SK-N-SH (cell line): ENCODE measurements at regions not wholly inside any gene's neighbourhood (a gene's known extent, or its start where the extent isn't known, plus 50 kb on each side); places are given as distances from the start of the nearest gene placed in this dataset.

Source experiments
- CTCF ChIA-PET: fragments of 300-600, 350-600 bp; formaldehyde crosslinking; extraction: SDS; loops from one replicate; lab custom pipeline; 2021; lab: Yijun Ruan, JAX
- POLR2A ChIA-PET: fragments of 350-600 bp; sonication (Branson Sonifier 250); formaldehyde crosslinking; extraction: SDS; loops from one replicate; lab custom pipeline; 2020; ENCODE audit warnings: antibody characterized with exemption, inconsistent platforms; lab: Yijun Ruan, JAX
- DNase-seq: peaks from one replicate; pipeline ENCODE4 v3.0.0; 2012
- H2AFZ ChIP-seq: fragments of 200-600 bp; sonication (generic); 2 replicates; pipeline ENCODE4 v1.8.1; 2016; ENCODE audit warnings: antibody characterized with exemption, mild to moderate bottlenecking, low read depth
- H3F3A ChIP-seq: fragments of 200-600 bp; sonication (generic); replicated peaks from 2 replicates; pipeline ENCODE3; 2016; ENCODE audit warnings: antibody characterized with exemption, mild to moderate bottlenecking; ENCODE audit not compliant: insufficient read depth
- H3K27ac ChIP-seq, 2 experiments: fragments of 200-500 bp in 1 of 2; fragments of 200-600 bp in 1 of 2; sonication (Bioruptor generic) in 1 of 2; sonication (generic), shearing (Covaris generic) in 1 of 2; 2 replicates each; pipeline versions ENCODE4 v1.5.1 to v1.6.1; 2014 to 2016; ENCODE audit warnings: low read depth in 2 of 2, inconsistent platforms in 1 of 2, low read length in 1 of 2, mild to moderate bottlenecking in 1 of 2, mixed read lengths in 1 of 2
- H3K27me3 ChIP-seq: fragments of 200-600 bp; sonication (generic), shearing (Covaris generic); 2 replicates; pipeline ENCODE4 v1.6.1; 2016; ENCODE audit warnings: mixed run types; ENCODE audit not compliant: insufficient read depth
- H3K36me3 ChIP-seq, 2 experiments: fragments of 200-500 bp in 1 of 2; fragments of 200-600 bp in 1 of 2; sonication (Bioruptor generic) in 1 of 2; sonication (generic) in 1 of 2; replicated peaks in 1 of 2; 2 replicates each; pipeline versions ENCODE3 to v1.5.1; 2014 to 2016; ENCODE audit warnings: low read length in 1 of 2, mild to moderate bottlenecking in 1 of 2; ENCODE audit not compliant: insufficient read depth in 2 of 2, control insufficient read depth in 1 of 2
- H3K4me1 ChIP-seq, 2 experiments: fragments of 200-500 bp in 1 of 2; fragments of 200-600 bp in 1 of 2; sonication (Bioruptor generic) in 1 of 2; sonication (generic), shearing (Covaris generic) in 1 of 2; 2 replicates each; pipeline versions ENCODE4 v1.5.1 to v1.6.1; 2014 to 2016; ENCODE audit warnings: low read depth in 1 of 2, low read length in 1 of 2, mixed run types in 1 of 2; ENCODE audit not compliant: insufficient read depth in 2 of 2, control insufficient read depth in 1 of 2
- H3K4me2 ChIP-seq: fragments of 200-600 bp; sonication (generic), shearing (Covaris generic); 2 replicates; pipeline ENCODE4 v1.6.1; 2017; ENCODE audit warnings: mixed run types
- H3K4me3 ChIP-seq, 2 experiments: fragments of 200-500 bp in 1 of 2; fragments of 200-600 bp in 1 of 2; sonication (Bioruptor generic) in 1 of 2; sonication (generic), shearing (Covaris generic) in 1 of 2; 2 replicates each; pipeline versions ENCODE4 v1.5.1 to v1.8.1; 2014 to 2016; ENCODE audit warnings: low read depth in 2 of 2, inconsistent platforms in 1 of 2, low read length in 1 of 2, mild to moderate bottlenecking in 1 of 2, mixed read lengths in 1 of 2, moderate library complexity in 1 of 2
- H3K79me2 ChIP-seq: fragments of 200-600 bp; sonication (generic); 2 replicates; pipeline ENCODE4 v1.8.1; 2017; ENCODE audit warnings: mild to moderate bottlenecking; ENCODE audit not compliant: insufficient read depth
- H3K9ac ChIP-seq: fragments of 200-600 bp; sonication (generic); 2 replicates; pipeline ENCODE4 v1.6.1; 2017; ENCODE audit warnings: mixed run types
- H3K9me2 ChIP-seq: fragments of 200-600 bp; sonication (generic); 2 replicates; pipeline ENCODE4 v1.6.1; 2017; ENCODE audit warnings: mixed run types
- H3K9me3 ChIP-seq: fragments of 200-600 bp; sonication (generic); 2 replicates; pipeline ENCODE4 v1.6.1; 2017; ENCODE audit warnings: mixed run types, mild to moderate bottlenecking, moderate library complexity
- H4K20me1 ChIP-seq: fragments of 200-600 bp; sonication (generic); 2 replicates; pipeline ENCODE4 v1.6.1; 2017; ENCODE audit warnings: mild to moderate bottlenecking, mixed run types; ENCODE audit not compliant: insufficient read depth
- ELF1 ChIP-seq: IDR thresholded peaks from 2 replicates; pipeline ENCODE4 v1.4.0; 2012
- EZH2phosphoT487 ChIP-seq: fragments of 200-600 bp; sonication (generic); IDR thresholded peaks from 2 replicates; pipeline ENCODE4 v1.6.1; 2017; ENCODE audit warnings: low read depth, mixed run types, mild to moderate bottlenecking, antibody characterized with exemption, moderate library complexity, borderline replicate concordance
- FOSL2 ChIP-seq: IDR thresholded peaks from 2 replicates; pipeline ENCODE4 v1.4.0; 2012; ENCODE audit warnings: low read depth, mild to moderate bottlenecking, moderate library complexity, borderline replicate concordance
- GABPA ChIP-seq: IDR thresholded peaks from 2 replicates; pipeline ENCODE4 v1.4.0; 2012; ENCODE audit warnings: low read depth, mild to moderate bottlenecking
- GATA2 ChIP-seq: sonication (generic); formaldehyde crosslinking; IDR thresholded peaks from 2 replicates; pipeline ENCODE4 v1.5.0; 2020; ENCODE audit warnings: mild to moderate bottlenecking, missing genetic modification reagents
- IRF3 ChIP-seq: fragments of 150-350 bp; IDR thresholded peaks from 2 replicates; pipeline ENCODE4 v1.6.1; 2016; ENCODE audit warnings: mild to moderate bottlenecking, low read depth, low read length
- MEF2A ChIP-seq: IDR thresholded peaks from 2 replicates; pipeline ENCODE4 v1.4.0; 2012; ENCODE audit warnings: low read depth, borderline replicate concordance
- MXI1 ChIP-seq: IDR thresholded peaks from 2 replicates; pipeline ENCODE4 v1.6.1; 2012; ENCODE audit warnings: mild to moderate bottlenecking, low read depth, low read length, improper control_type of control experiment
- NFIC ChIP-seq: IDR thresholded peaks from 2 replicates; pipeline ENCODE4 v1.4.0; 2012; ENCODE audit warnings: borderline replicate concordance
- POLR2AphosphoS5 ChIP-seq: IDR thresholded peaks from 2 replicates; pipeline ENCODE4 v1.6.1; 2012; ENCODE audit warnings: low read depth, low read length
- RCOR1 ChIP-seq: fragments of 150-350 bp; IDR thresholded peaks from 2 replicates; pipeline ENCODE4 v1.6.1; 2017; ENCODE audit warnings: antibody characterized with exemption, low read length
- REST ChIP-seq: IDR thresholded peaks from 2 replicates; pipeline ENCODE4 v1.6.1; 2012; ENCODE audit warnings: mild to moderate bottlenecking, low read depth, low read length, moderate library complexity
- RXRA ChIP-seq: IDR thresholded peaks from 2 replicates; pipeline ENCODE4 v1.4.0; 2012; ENCODE audit warnings: low read depth, mild to moderate bottlenecking, borderline replicate concordance
- SMC3 ChIP-seq: IDR thresholded peaks from 2 replicates; pipeline ENCODE4 v1.6.1; 2012; ENCODE audit warnings: low read depth, low read length, improper control_type of control experiment
- TAF1 ChIP-seq: IDR thresholded peaks from 2 replicates; pipeline ENCODE4 v1.6.1; 2012; ENCODE audit warnings: low read depth, mild to moderate bottlenecking, low read length, moderate library complexity, borderline replicate concordance
- TCF12 ChIP-seq: IDR thresholded peaks from 2 replicates; pipeline ENCODE4 v1.4.0; 2012
- TF ChIP-seq, protein P1 (sequence below): fragments of 150-350 bp; IDR thresholded peaks from 2 replicates; pipeline ENCODE4 v1.6.1; 2017; ENCODE audit warnings: antibody characterized with exemption, low read length, low read depth, borderline replicate concordance
- TF ChIP-seq, protein P2 (sequence below): IDR thresholded peaks from 2 replicates; pipeline ENCODE4 v1.4.0; 2012; ENCODE audit warnings: low read depth, borderline replicate concordance

- TF ChIP-seq MEF2A (no peak), SMC3 (no peak), RXRA (no peak), MXI1 (no peak), ELF1 (no peak), POLR2AphosphoS5 (no peak), IRF3 (no peak), RCOR1 (no peak), NFIC (no peak), GABPA (no peak), REST (no peak), TAF1 (no peak), GATA2 (CRISPR knock-in tag) (no peak), FOSL2 (no peak), EZH2phosphoT487 (no peak), TCF12 (no peak)
- TF ChIP-seq, protein P1, sequence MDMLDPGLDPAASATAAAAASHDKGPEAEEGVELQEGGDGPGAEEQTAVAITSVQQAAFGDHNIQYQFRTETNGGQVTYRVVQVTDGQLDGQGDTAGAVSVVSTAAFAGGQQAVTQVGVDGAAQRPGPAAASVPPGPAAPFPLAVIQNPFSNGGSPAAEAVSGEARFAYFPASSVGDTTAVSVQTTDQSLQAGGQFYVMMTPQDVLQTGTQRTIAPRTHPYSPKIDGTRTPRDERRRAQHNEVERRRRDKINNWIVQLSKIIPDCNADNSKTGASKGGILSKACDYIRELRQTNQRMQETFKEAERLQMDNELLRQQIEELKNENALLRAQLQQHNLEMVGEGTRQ: no peak
- TF ChIP-seq, protein P2, sequence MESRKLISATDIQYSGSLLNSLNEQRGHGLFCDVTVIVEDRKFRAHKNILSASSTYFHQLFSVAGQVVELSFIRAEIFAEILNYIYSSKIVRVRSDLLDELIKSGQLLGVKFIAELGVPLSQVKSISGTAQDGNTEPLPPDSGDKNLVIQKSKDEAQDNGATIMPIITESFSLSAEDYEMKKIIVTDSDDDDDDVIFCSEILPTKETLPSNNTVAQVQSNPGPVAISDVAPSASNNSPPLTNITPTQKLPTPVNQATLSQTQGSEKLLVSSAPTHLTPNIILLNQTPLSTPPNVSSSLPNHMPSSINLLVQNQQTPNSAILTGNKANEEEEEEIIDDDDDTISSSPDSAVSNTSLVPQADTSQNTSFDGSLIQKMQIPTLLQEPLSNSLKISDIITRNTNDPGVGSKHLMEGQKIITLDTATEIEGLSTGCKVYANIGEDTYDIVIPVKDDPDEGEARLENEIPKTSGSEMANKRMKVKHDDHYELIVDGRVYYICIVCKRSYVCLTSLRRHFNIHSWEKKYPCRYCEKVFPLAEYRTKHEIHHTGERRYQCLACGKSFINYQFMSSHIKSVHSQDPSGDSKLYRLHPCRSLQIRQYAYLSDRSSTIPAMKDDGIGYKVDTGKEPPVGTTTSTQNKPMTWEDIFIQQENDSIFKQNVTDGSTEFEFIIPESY: no peak
- no peak for DNase-seq
- H3K27ac ChIP-seq: no peak overlapping the region
- H3K36me3 ChIP-seq: no peaks in the 10 kb centered on the region
- CTCF ChIA-PET: interaction anchor here (1.4 kb wide), 1 partner anchor 193 kb away, joined by 3 read pairs; no protein-coding TSS in a partner anchor
- H3K9me3 ChIP-seq: no peaks in the 10 kb centered on the region
- no peaks in the 10 kb centered on the region; the same call in 1 of the 2 replicates for H3K27me3 ChIP-seq
- H3K4me1 ChIP-seq: peaks cover 0 to 3% of the 10 kb centered on the region in 2 experiments; a peak in 1 of 4 replicates
- no peaks in the 10 kb centered on the region for H4K20me1 ChIP-seq
- POLR2A ChIA-PET: no interaction called here
- H3K9ac ChIP-seq: no peak overlapping the region
- H2AFZ ChIP-seq: no peak overlapping the region
- H3K79me2 ChIP-seq: no peaks in the 10 kb centered on the region
- no peaks in the 10 kb centered on the region for H3K9me2 ChIP-seq
- H3K4me3 ChIP-seq: no peak overlapping the region
- no peak overlapping the region for H3K4me2 ChIP-seq
- no peaks in the 10 kb centered on the region for H3F3A ChIP-seq
These were observed 89.9 kb upstream of the EGLN3 start for GRCh38 chr14:34040766-34041165.
